ENCODE measurements at regions not wholly inside any gene's neighbourhood (a gene's known extent, or its start where the extent isn't known, plus 50 kb on each side); places are given as distances from the start of the nearest gene placed in this dataset.

GRCh38 chr15:31461911-31462480, 135.4 kb downstream of the KLF13 start:
- TF ChIP-seq CTCF (conservative IDR thresholded peaks at IDR 0.05) = no peak
- Mint-ChIP-seq H3K4me1 (peaks cover 4% of the 10 kb centered on the region), H3K36me3 (ENCODE audit: low read depth) (no peaks in the 10 kb centered on the region), H3K27ac (ENCODE audit: unreplicated experiment) (no peak overlapping the region), H3K27me3 (ENCODE audit: low read depth) (peaks cover 4% of the 10 kb centered on the region), H3K4me3 (no peak overlapping the region), H3K9me3 (no peaks in the 10 kb centered on the region)
- no peak for DNase-seq (ENCODE audit: low read depth, low spot score)

GRCh38 chr15:31463521-31464102, 137.0 kb downstream of the KLF13 start:
- no peaks in the 10 kb centered on the region for H3K9me3 Mint-ChIP-seq
- peaks cover 4% of the 10 kb centered on the region for H3K4me1 Mint-ChIP-seq
- no peak for TF ChIP-seq CTCF (conservative IDR thresholded peaks at IDR 0.05)
- H3K27me3 Mint-ChIP-seq (ENCODE audit: low read depth) = peaks cover 4% of the 10 kb centered on the region
- H3K4me3 Mint-ChIP-seq = no peak overlapping the region
- H3K27ac Mint-ChIP-seq (ENCODE audit: unreplicated experiment) = no peak overlapping the region
- H3K36me3 Mint-ChIP-seq (ENCODE audit: low read depth) = no peaks in the 10 kb centered on the region
- DNase-seq (ENCODE audit: low read depth, low spot score) = no peak

- Mint-ChIP-seq H3K27ac (ENCODE audit: unreplicated experiment) (no peak overlapping the region), H3K4me3 (no peak overlapping the region), H3K4me1 (no peaks in the 10 kb centered on the region), H3K27me3 (ENCODE audit: low read depth) (peaks cover 4% of the 10 kb centered on the region), H3K36me3 (ENCODE audit: low read depth) (no peaks in the 10 kb centered on the region), H3K9me3 (no peaks in the 10 kb centered on the region)
- DNase-seq (ENCODE audit: low read depth, low spot score) = no peak
- no peak for TF ChIP-seq CTCF (conservative IDR thresholded peaks at IDR 0.05)
Measured at GRCh38 chr15:31464216-31465082, 137.8 kb downstream of the KLF13 start.

GRCh38 chr15:31465083-31465955, 138.7 kb downstream of the KLF13 start:
- DNase-seq (ENCODE audit: low read depth, low spot score) = no peak
- H3K27ac Mint-ChIP-seq (ENCODE audit: unreplicated experiment) = no peak overlapping the region
- no peaks in the 10 kb centered on the region for H3K36me3 Mint-ChIP-seq (ENCODE audit: low read depth)
- no peaks in the 10 kb centered on the region for H3K4me1 Mint-ChIP-seq
- no peaks in the 10 kb centered on the region for H3K9me3 Mint-ChIP-seq
- no peak for TF ChIP-seq CTCF (conservative IDR thresholded peaks at IDR 0.05)
- H3K4me3 Mint-ChIP-seq = no peak overlapping the region
- H3K27me3 Mint-ChIP-seq (ENCODE audit: low read depth) = peaks cover 4% of the 10 kb centered on the region

- Mint-ChIP-seq H3K27ac (ENCODE audit: unreplicated experiment) (no peak overlapping the region), H3K27me3 (ENCODE audit: low read depth) (peaks cover 4% of the 10 kb centered on the region), H3K4me1 (no peaks in the 10 kb centered on the region), H3K9me3 (no peaks in the 10 kb centered on the region), H3K4me3 (no peak overlapping the region), H3K36me3 (ENCODE audit: low read depth) (no peaks in the 10 kb centered on the region)
- DNase-seq (ENCODE audit: low read depth, low spot score) = no peak
- no peak for TF ChIP-seq CTCF (conservative IDR thresholded peaks at IDR 0.05)
Measured at GRCh38 chr15:31467361-31467760, 140.7 kb downstream of the KLF13 start.

Measured in neural crest cell (in vitro differentiated cells).